Neural cell (in vitro differentiated cells): ENCODE measurements at regions not wholly inside any gene's neighbourhood (a gene's known extent, or its start where the extent isn't known, plus 50 kb on each side); places are given as distances from the start of the nearest gene placed in this dataset.
"Not testable (repeated sequence)": the region's sequence is repeated elsewhere in the genome, so short reads cannot be mapped to it uniquely, and the experiment has no call there.

Source experiments
- RAD21 ChIP-seq: fragments of 450-650 bp; conservative IDR thresholded peaks from 2 replicates; pipeline ENCODE4 v1.6.1; 2014; ENCODE audit warnings: antibody characterized with exemption, mild to moderate bottlenecking, moderate library complexity
- TF ChIP-seq, protein P1 (sequence below): fragments of 450-650 bp; IDR thresholded peaks from 2 replicates; pipeline ENCODE4 v1.5.1; 2014; ENCODE audit warnings: antibody characterized with exemption, mild to moderate bottlenecking, moderate library complexity; ENCODE audit not compliant: poor library complexity, severe bottlenecking

DNA sequence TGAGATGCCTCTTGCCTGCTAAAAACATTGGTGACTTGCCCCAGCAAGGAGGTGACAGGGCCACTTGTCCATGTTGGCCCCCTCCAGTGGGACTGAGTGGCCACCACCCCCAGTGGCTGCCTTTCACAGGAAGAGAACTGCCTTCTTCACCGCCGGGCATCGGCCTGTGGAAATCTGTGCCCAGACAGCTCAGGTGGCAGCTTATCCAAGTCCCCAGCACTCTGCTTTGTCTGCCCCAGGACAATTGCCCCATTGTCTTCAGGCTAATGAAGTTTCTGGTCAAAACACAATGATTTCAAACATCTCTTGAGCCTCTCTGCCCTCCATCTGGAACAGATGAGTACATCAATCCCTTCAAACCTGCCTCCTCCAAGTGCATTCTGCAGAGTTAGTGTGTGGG, 99.1 kb upstream of the PLGLB2 start:
- TF ChIP-seq, protein P1, sequence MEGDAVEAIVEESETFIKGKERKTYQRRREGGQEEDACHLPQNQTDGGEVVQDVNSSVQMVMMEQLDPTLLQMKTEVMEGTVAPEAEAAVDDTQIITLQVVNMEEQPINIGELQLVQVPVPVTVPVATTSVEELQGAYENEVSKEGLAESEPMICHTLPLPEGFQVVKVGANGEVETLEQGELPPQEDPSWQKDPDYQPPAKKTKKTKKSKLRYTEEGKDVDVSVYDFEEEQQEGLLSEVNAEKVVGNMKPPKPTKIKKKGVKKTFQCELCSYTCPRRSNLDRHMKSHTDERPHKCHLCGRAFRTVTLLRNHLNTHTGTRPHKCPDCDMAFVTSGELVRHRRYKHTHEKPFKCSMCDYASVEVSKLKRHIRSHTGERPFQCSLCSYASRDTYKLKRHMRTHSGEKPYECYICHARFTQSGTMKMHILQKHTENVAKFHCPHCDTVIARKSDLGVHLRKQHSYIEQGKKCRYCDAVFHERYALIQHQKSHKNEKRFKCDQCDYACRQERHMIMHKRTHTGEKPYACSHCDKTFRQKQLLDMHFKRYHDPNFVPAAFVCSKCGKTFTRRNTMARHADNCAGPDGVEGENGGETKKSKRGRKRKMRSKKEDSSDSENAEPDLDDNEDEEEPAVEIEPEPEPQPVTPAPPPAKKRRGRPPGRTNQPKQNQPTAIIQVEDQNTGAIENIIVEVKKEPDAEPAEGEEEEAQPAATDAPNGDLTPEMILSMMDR: not testable (repeated sequence)
- TF ChIP-seq RAD21: not testable (repeated sequence)
